Body of pancreas (tissue), 4 donors: ENCODE measurements at regions not wholly inside any gene's neighbourhood (a gene's known extent, or its start where the extent isn't known, plus 50 kb on each side); places are given as distances from the start of the nearest gene placed in this dataset.

Experiments
- ATAC-seq: fragments of 150-250 bp; one replicate; pipeline ENCODE4 v1.9.1; 2016
- DNase-seq, 4 donors: peaks; one replicate each; pipeline ENCODE4 v3.0.0-alpha.2; 2019
- H3K27ac ChIP-seq, 4 donors: fragments of 200-600 bp; sonication (generic); 1 replicate in 3 of 4; 2 replicates in 1 of 4; pipeline versions ENCODE4 v1.5.1 to v1.6.1; 2016 to 2019; ENCODE audit warnings: mild to moderate bottlenecking in 1 of 4, mixed read lengths in 1 of 4, moderate library complexity in 1 of 4
- H3K27me3 ChIP-seq, 2 donors: fragments of 200-600 bp; sonication (generic); one replicate each; pipeline ENCODE4 v1.6.0; 2016; ENCODE audit warnings: mild to moderate bottlenecking in 1 of 2
- H3K36me3 ChIP-seq, 2 donors: fragments of 200-600 bp; sonication (generic); replicated peaks in 1 of 2; 2 replicates each; pipeline ENCODE4 v1.5.1; 2016; ENCODE audit warnings: low read depth in 2 of 2; ENCODE audit not compliant: insufficient read depth in 1 of 2
- H3K4me1 ChIP-seq: fragments of 200-600 bp; sonication (generic); one replicate; pipeline ENCODE4 v1.6.0; 2016
- H3K4me3 ChIP-seq, 2 donors: fragments of 200-600 bp; sonication (generic); 1 replicate in 1 of 2; 2 replicates in 1 of 2; pipeline ENCODE4 v1.5.1; 2016 to 2019
- H3K9me3 ChIP-seq, 3 donors: fragments of 200-600 bp; sonication (generic); 1 replicate in 2 of 3; 2 replicates in 1 of 3; pipeline ENCODE4 v1.5.1; 2016
- POLR2A ChIP-seq, 3 donors: fragments of 450-650 bp; IDR thresholded peaks; one replicate each; pipeline ENCODE4 v1.6.1; 2016; ENCODE audit warnings: antibody characterized with exemption in 3 of 3, mild to moderate bottlenecking in 2 of 3
- WGBS, 2 donors: methylation state at CpG; one replicate each; pipeline ENCODE4 v1.1.5; 2017; 5-methylcytosine and 5-hydroxymethylcytosine counted together
- intact Hi-C: fragments of 100-400 bp; cut with DNase I; formaldehyde crosslinking; loops from one replicate; pipeline ENCODE4 v1.15.1; 2023
- TF ChIP-seq, protein P1 (sequence below), 7 experiments: fragments of 450-650 bp in 4 of 7; fragments of 200-600 bp in 3 of 7; sonication (generic) in 3 of 7; IDR thresholded peaks; one replicate each; pipeline ENCODE4 v1.5.1; 2016 to 2019; ENCODE audit warnings: antibody characterized with exemption in 7 of 7

DNA sequence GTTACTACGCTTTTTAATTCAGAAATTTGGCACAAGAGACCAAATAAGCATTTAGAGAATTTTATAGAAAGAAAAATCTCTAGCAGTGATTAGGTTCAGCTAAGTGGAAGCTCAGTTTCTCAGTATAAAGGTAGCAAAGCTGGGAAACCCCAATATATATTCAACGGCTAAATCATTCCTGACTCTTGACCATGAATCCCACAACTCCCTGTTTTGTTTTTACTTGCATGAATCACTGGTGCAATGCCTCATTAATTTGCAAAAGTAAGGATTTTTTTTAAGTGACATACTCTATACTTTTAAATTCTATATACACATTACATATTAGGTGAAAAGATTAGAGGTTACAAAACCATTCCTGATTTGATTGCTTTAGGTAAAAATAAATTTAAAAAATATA, 74.3 kb upstream of the PLEKHG7 start:
- H3K4me3 ChIP-seq, result no peak overlapping the region
- ATAC-seq (no peak), DNase-seq (no peak)
- H3K27ac ChIP-seq, result no peak overlapping the region
- H3K9me3 ChIP-seq, result no peaks in the 10 kb centered on the region
- no peaks in the 10 kb centered on the region for H3K27me3 ChIP-seq
- H3K4me1 ChIP-seq, result no peaks in the 10 kb centered on the region
- WGBS, 2 donors, result 84 to 87% methylated on average over 2 of the region's 2 CpGs
- intact Hi-C loops, result no loop called here
- TF ChIP-seq, protein P1, sequence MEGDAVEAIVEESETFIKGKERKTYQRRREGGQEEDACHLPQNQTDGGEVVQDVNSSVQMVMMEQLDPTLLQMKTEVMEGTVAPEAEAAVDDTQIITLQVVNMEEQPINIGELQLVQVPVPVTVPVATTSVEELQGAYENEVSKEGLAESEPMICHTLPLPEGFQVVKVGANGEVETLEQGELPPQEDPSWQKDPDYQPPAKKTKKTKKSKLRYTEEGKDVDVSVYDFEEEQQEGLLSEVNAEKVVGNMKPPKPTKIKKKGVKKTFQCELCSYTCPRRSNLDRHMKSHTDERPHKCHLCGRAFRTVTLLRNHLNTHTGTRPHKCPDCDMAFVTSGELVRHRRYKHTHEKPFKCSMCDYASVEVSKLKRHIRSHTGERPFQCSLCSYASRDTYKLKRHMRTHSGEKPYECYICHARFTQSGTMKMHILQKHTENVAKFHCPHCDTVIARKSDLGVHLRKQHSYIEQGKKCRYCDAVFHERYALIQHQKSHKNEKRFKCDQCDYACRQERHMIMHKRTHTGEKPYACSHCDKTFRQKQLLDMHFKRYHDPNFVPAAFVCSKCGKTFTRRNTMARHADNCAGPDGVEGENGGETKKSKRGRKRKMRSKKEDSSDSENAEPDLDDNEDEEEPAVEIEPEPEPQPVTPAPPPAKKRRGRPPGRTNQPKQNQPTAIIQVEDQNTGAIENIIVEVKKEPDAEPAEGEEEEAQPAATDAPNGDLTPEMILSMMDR (IDR thresholded peaks at IDR 0.05), result no peak
- no peak for TF ChIP-seq POLR2A (IDR thresholded peaks at IDR 0.05)
- no peaks in the 10 kb centered on the region for H3K36me3 ChIP-seq

DNA sequence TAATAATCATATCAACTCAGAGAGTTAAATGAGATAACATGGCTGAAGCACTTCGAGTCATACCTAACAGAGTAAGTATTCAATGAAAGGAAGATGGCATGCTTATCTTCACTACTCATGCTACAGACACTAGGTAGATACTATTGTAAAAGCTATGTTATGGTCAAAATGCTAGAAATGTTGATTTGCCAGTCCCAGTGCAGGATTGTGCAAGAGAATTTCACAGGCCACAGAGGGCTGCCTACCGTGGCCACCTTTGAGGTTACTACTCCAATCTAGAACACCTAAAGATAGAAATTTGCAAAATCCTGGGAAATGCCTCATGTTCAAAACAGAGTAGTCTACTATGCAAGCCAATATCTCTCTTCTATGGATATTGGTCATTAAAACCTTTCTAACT, 75.3 kb upstream of the PLEKHG7 start:
- intact Hi-C loops, result no loop called here
- TF ChIP-seq, protein P1 (IDR thresholded peaks at IDR 0.05), result no peak
- TF ChIP-seq POLR2A (IDR thresholded peaks at IDR 0.05), result no peak

DNA sequence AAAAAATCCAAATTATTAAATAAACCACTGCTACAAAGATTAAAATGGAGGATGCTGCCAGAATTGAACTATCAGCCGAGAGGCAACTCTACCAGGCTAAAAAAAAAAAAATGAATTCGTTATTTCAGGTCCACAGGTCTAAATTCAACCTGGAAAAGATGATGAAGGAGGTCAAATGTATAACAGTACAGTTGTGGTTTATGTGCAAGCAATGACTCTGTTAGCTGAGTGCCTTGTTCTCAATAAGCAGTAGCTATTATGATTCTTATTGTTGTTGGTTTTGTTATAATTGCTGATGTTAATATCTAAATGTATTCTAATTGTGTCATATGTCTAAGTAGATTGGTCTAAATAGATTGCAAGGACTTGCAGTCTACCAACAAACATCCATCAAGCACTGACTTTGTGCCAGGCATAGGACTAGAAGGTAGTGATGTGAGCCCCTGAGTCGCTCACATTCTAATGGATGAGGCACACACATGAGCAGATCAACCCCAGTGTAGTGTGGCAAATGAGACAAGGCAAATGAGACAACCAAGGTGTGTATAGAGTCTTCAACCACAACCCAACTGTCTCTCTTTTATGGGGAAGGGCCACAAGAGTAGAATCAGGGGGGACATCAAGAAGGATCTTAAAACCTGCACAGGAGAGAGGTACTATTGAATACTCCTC, 77.0 kb upstream of the PLEKHG7 start:
- DNase-seq, result no peak
- Histone ChIP-seq H3K9me3 (no peaks in the 10 kb centered on the region), H3K27me3 (no peaks in the 10 kb centered on the region), H3K36me3 (no peaks in the 10 kb centered on the region), H3K27ac (no peak overlapping the region), H3K4me3 (no peak overlapping the region), H3K4me1 (no peaks in the 10 kb centered on the region)
- ATAC-seq, result no peak
- intact Hi-C loops, result no loop called here
- TF ChIP-seq, protein P1 (IDR thresholded peaks at IDR 0.05), result no peak
- TF ChIP-seq POLR2A (IDR thresholded peaks at IDR 0.05), result no peak
- 71 to 74% methylated on average over 3 of the region's 3 CpGs for WGBS, 2 donors

More for the DNA sequence above, 75.3 kb upstream of the PLEKHG7 start:
- Histone ChIP-seq H3K9me3 (no peaks in the 10 kb centered on the region), H3K4me3 (no peak overlapping the region), H3K27me3 (no peaks in the 10 kb centered on the region), H3K4me1 (no peaks in the 10 kb centered on the region), H3K36me3 (no peaks in the 10 kb centered on the region), H3K27ac (no peak overlapping the region)
- ATAC-seq, result no peak
- DNase-seq, result no peak
- 71 to 73% methylated on average over 2 of the region's 2 CpGs for WGBS, 2 donors

DNA sequence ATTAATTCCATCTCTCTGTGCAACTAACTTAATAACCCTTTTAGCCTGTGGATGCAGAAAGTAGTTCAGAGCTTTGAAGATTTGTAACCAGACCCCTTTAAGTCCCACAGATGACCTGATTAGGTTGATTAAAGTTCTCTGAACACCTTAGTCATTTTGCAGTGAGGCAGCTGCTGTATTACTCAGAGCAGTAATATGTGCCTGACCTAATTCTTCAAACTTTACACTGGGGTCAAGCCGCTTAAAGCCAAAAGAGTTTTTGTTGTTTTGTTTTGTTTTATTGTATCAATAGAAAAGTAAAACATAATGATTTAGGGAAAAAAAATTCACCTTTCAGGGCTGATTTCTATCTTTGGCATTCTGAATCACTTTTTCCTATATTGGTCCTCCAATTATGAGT, 78.6 kb upstream of the PLEKHG7 start:
- TF ChIP-seq, protein P1 (IDR thresholded peaks at IDR 0.05), result no peak
- no peak for TF ChIP-seq POLR2A (IDR thresholded peaks at IDR 0.05)
- H3K27ac ChIP-seq, result no peak overlapping the region
- ATAC-seq, result no peak
- no peak overlapping the region for H3K4me3 ChIP-seq
- DNase-seq, result no peak
- no peaks in the 10 kb centered on the region for H3K36me3 ChIP-seq
- H3K9me3 ChIP-seq, result no peaks in the 10 kb centered on the region
- 65 to 75% methylated on average over 1 of the region's 1 CpG for WGBS, 2 donors
- H3K27me3 ChIP-seq, result no peaks in the 10 kb centered on the region
- intact Hi-C loops, result no loop called here
- H3K4me1 ChIP-seq, result no peaks in the 10 kb centered on the region

DNA sequence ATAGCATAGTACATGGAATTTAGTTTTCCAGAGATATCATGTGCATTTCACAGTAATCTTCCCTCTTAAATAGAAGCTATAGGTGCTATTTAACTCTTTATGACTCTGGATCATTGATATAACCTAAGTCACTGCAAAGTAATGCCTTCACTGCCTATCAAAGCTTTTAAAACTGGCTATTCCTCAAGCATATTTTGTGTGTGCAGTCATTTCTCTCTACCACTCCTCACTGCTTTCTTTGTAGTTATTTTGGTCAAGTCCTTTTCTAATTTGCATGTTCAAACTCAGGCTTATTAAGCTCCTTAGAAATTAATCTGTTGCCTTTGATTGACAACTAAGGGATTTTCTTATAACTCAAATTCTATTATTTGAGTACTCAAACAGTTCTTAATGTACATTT, 79.4 kb upstream of the PLEKHG7 start:
- intact Hi-C loops, result no loop called here

More for the DNA sequence above, 79.4 kb upstream of the PLEKHG7 start:
- no peaks in the 10 kb centered on the region for H3K4me1 ChIP-seq
- H3K9me3 ChIP-seq, result no peaks in the 10 kb centered on the region
- no peaks in the 10 kb centered on the region for H3K27me3 ChIP-seq
- H3K4me3 ChIP-seq, result no peak overlapping the region
- no peak for TF ChIP-seq POLR2A (IDR thresholded peaks at IDR 0.05)
- TF ChIP-seq, protein P1 (IDR thresholded peaks at IDR 0.05), result no peak
- DNase-seq, result no peak
- H3K36me3 ChIP-seq, result no peaks in the 10 kb centered on the region
- H3K27ac ChIP-seq, result no peak overlapping the region
- no peak for ATAC-seq
